GM12878 (cell line): ENCODE measurements at regions not wholly inside any gene's neighbourhood (a gene's known extent, or its start where the extent isn't known, plus 50 kb on each side); places are given as distances from the start of the nearest gene placed in this dataset.

Experiments used
- ATAC-seq: fragments of 200-7000 bp; cut with Tn5 transposase; 3 replicates; pipeline ENCODE4 v1.9.1; 2020; ENCODE audit warnings: mild to moderate bottlenecking, moderate library complexity
- BruUV-seq: library from RNA; stranded (reverse); fragments of 400-500 nt; replicated peaks from 2 replicates; lab custom pipeline; 2021; lab: Mats Ljungman, UMichigan
- CTCF ChIA-PET: fragments of 300-600 bp; sonication (Branson Sonifier 250); formaldehyde crosslinking; extraction: SDS; loops from one replicate; lab custom pipeline; 2021; ENCODE audit warnings: inconsistent platforms; lab: Yijun Ruan, JAX
- POLR2A ChIA-PET: fragments of 350-600 bp; formaldehyde crosslinking; extraction: SDS; loops from one replicate; lab custom pipeline; 2021; ENCODE audit warnings: inconsistent platforms; lab: Charles Lee
- RAD21 ChIA-PET: fragments of 300-600 bp; sonication (Branson Sonifier 250); formaldehyde crosslinking; loops from one replicate; lab custom pipeline; 2023; ENCODE audit warnings: antibody characterized with exemption; ENCODE audit not compliant: unreplicated experiment; lab: Charles Lee
- SMC1A ChIA-PET: fragments of 300-600 bp; sonication (Branson Sonifier 250); formaldehyde crosslinking; loops from one replicate; lab custom pipeline; 2023; ENCODE audit not compliant: unreplicated experiment, uncharacterized antibody; lab: Charles Lee
- DNase-seq: peaks from one replicate; pipeline ENCODE4 v3.0.0-alpha.2; 2011; ENCODE audit warnings: low read depth, low spot score
- FAIRE-seq: peaks from 3 replicates; lab custom pipeline; 2011; peaks lifted over from hg19 to GRCh38; lab: Jason Lieb, UNC
- H2AFZ ChIP-seq: 2 replicates; pipeline ENCODE4 v1.6.0; 2011; ENCODE audit warnings: low read depth, low read length, control low read depth; ENCODE audit not compliant: control insufficient read depth
- H3K27ac ChIP-seq: 2 replicates; pipeline ENCODE4 v1.5.1; 2011; ENCODE audit warnings: control low read depth; ENCODE audit not compliant: control insufficient read depth, insufficient read depth
- H3K27me3 ChIP-seq, 2 experiments: replicated peaks in 1 of 2; 2 replicates each; pipeline versions ENCODE4 v1.6.0 to v1.6.1; 2011; ENCODE audit warnings: low read length in 1 of 2; ENCODE audit not compliant: control insufficient read depth in 2 of 2, insufficient read depth in 2 of 2
- H3K36me3 ChIP-seq, 2 experiments: 2 replicates each; pipeline ENCODE4 v1.5.1; 2011; ENCODE audit warnings: low read length in 1 of 2; ENCODE audit not compliant: control insufficient read depth in 2 of 2, insufficient read depth in 2 of 2
- H3K4me1 ChIP-seq: 2 replicates; pipeline ENCODE4 v1.6.1; 2011; ENCODE audit warnings: mild to moderate bottlenecking, low read length, moderate library complexity, mixed read lengths; ENCODE audit not compliant: control insufficient read depth, insufficient read depth
- H3K4me2 ChIP-seq: 2 replicates; pipeline ENCODE4 v1.6.0; 2011; ENCODE audit warnings: control low read depth; ENCODE audit not compliant: control insufficient read depth, insufficient read depth
- H3K4me3 ChIP-seq: fragments of 200-600 bp; sonication (generic); 2 replicates; pipeline ENCODE4 v1.5.1; 2016
- H3K79me2 ChIP-seq: 2 replicates; pipeline ENCODE4 v1.6.0; 2011; ENCODE audit warnings: low read length; ENCODE audit not compliant: control insufficient read depth, insufficient read depth
- H3K9ac ChIP-seq: 2 replicates; pipeline ENCODE4 v1.8.0; 2011; ENCODE audit warnings: low read length, control low read depth, mixed read lengths; ENCODE audit not compliant: control insufficient read depth, insufficient read depth
- H3K9me3 ChIP-seq: replicated peaks from 3 replicates; pipeline ENCODE4 v1.5.1; 2011; ENCODE audit warnings: mild to moderate bottlenecking, low read length; ENCODE audit not compliant: control insufficient read depth, insufficient read depth
- H4K20me1 ChIP-seq: 2 replicates; pipeline ENCODE4 v1.6.0; 2011; ENCODE audit not compliant: control insufficient read depth, insufficient read depth
- CREM ChIP-seq: IDR thresholded peaks from 2 replicates; pipeline ENCODE4 v1.6.1; 2014; ENCODE audit warnings: antibody characterized with exemption, low read depth
- FOXK2 ChIP-seq: fragments of 450-650 bp; IDR thresholded peaks from 2 replicates; pipeline ENCODE4 v1.6.1; 2017; ENCODE audit warnings: mild to moderate bottlenecking, moderate library complexity
- IKZF1 ChIP-seq: fragments of 450-650 bp; conservative IDR thresholded peaks from 2 replicates; pipeline ENCODE4 v1.6.1; 2017; ENCODE audit warnings: antibody characterized with exemption, mild to moderate bottlenecking
- JUNB ChIP-seq: IDR thresholded peaks from 2 replicates; pipeline ENCODE4 v1.6.1; 2016; ENCODE audit warnings: antibody characterized with exemption, mild to moderate bottlenecking
- MEF2A ChIP-seq: IDR thresholded peaks from 2 replicates; pipeline ENCODE4 v1.6.1; 2011; ENCODE audit warnings: low read depth, mild to moderate bottlenecking, low read length, moderate library complexity; ENCODE audit not compliant: insufficient read depth
- NRF1 ChIP-seq: conservative IDR thresholded peaks from 2 replicates; pipeline ENCODE4 v1.6.1; 2011; ENCODE audit warnings: mild to moderate bottlenecking, low read depth, low read length, improper control_type of control experiment
- SRF ChIP-seq, 2 experiments: IDR thresholded peaks; 2 replicates each; pipeline ENCODE4 v1.6.1; 2011; ENCODE audit warnings: low read depth in 2 of 2, low read length in 2 of 2, mild to moderate bottlenecking in 1 of 2, moderate library complexity in 1 of 2
- WRNIP1 ChIP-seq: IDR thresholded peaks from 2 replicates; pipeline ENCODE4 v1.6.1; 2011; ENCODE audit warnings: low read depth, low read length, improper control_type of control experiment, borderline replicate concordance
- WGBS: methylation state at CpG from one replicate; pipeline ENCODE4 v1.1.6; 2016; ENCODE audit warnings: low lambda C conversion rate; ENCODE audit not compliant: insufficient replicate concordance, insufficient coverage; ENCODE audit errors: missing lambda C conversion rate; 5-methylcytosine and 5-hydroxymethylcytosine counted together
- in situ Hi-C: fragments of 300-500 bp; cut with MboI; formaldehyde crosslinking; loops from 9 replicates; pipeline ENCODE4 v1.14.3; 2018; ENCODE audit warnings: mixed read lengths
- intact Hi-C: fragments of 100-400 bp; cut with micrococcal nuclease; formaldehyde crosslinking; loops from one replicate; pipeline ENCODE4 v1.14.2; 2022; ENCODE audit not compliant: unreplicated experiment
- TF ChIP-seq, protein P1 (sequence below): fragments of 450-650 bp; IDR thresholded peaks from 2 replicates; pipeline ENCODE4 v1.6.1; 2017; ENCODE audit warnings: mild to moderate bottlenecking, moderate library complexity
- TF ChIP-seq, protein P2 (sequence below): IDR thresholded peaks from 2 replicates; pipeline ENCODE4 v1.6.1; 2012; ENCODE audit warnings: low read depth, low read length, improper control_type of control experiment

DNA sequence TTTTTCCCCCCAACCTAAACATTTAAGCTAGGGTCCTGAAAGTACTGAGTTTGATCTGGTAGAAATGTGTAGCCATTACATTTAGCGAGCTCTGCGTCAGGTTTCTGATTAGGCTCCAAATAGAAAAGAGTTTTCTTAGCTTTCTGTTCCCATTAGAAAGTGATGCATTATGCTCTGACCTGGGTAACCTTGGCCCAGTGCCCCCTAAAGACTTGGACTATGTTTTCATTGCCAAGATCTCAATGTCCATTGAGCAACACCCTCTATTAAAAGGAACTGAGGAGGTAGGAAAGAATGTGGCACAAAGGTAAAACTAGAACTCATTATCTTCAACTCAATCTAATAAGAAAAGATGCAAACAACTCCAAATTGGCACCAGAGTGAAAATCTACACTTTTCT lies 358.9 kb upstream of the PCSK5 start:
- no peak overlapping the region for H2AFZ ChIP-seq
- CTCF ChIA-PET: interaction anchor here (1.4 kb wide), 1 partner anchor 14 kb away, joined by 3 read pairs; no protein-coding TSS in a partner anchor
- DNase-seq (no peak), FAIRE-seq (no peak), ATAC-seq (no peak)
- BruUV-seq: no TSS peak
- SMC1A ChIA-PET: no interaction called here
- H3K9ac ChIP-seq: no peak overlapping the region
- no peaks in the 10 kb centered on the region for H3K9me3 ChIP-seq
- TF ChIP-seq SRF (IDR thresholded peaks at IDR 0.05; ENCODE audit: low read depth in 2 of 2, low read length in 2 of 2) (no peak), WRNIP1 (no peak), JUNB (no peak), MEF2A (no peak), FOXK2 (no peak), IKZF1 (no peak), NRF1 (no peak), CREM (no peak)
- TF ChIP-seq, protein P1, sequence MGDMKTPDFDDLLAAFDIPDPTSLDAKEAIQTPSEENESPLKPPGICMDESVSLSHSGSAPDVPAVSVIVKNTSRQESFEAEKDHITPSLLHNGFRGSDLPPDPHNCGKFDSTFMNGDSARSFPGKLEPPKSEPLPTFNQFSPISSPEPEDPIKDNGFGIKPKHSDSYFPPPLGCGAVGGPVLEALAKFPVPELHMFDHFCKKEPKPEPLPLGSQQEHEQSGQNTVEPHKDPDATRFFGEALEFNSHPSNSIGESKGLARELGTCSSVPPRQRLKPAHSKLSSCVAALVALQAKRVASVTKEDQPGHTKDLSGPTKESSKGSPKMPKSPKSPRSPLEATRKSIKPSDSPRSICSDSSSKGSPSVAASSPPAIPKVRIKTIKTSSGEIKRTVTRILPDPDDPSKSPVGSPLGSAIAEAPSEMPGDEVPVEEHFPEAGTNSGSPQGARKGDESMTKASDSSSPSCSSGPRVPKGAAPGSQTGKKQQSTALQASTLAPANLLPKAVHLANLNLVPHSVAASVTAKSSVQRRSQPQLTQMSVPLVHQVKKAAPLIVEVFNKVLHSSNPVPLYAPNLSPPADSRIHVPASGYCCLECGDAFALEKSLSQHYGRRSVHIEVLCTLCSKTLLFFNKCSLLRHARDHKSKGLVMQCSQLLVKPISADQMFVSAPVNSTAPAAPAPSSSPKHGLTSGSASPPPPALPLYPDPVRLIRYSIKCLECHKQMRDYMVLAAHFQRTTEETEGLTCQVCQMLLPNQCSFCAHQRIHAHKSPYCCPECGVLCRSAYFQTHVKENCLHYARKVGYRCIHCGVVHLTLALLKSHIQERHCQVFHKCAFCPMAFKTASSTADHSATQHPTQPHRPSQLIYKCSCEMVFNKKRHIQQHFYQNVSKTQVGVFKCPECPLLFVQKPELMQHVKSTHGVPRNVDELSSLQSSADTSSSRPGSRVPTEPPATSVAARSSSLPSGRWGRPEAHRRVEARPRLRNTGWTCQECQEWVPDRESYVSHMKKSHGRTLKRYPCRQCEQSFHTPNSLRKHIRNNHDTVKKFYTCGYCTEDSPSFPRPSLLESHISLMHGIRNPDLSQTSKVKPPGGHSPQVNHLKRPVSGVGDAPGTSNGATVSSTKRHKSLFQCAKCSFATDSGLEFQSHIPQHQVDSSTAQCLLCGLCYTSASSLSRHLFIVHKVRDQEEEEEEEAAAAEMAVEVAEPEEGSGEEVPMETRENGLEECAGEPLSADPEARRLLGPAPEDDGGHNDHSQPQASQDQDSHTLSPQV: no peak
- TF ChIP-seq, protein P2, sequence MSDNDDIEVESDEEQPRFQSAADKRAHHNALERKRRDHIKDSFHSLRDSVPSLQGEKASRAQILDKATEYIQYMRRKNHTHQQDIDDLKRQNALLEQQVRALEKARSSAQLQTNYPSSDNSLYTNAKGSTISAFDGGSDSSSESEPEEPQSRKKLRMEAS: no peak
- no peaks in the 10 kb centered on the region for H3K79me2 ChIP-seq
- intact Hi-C loops: no loop called here
- H3K4me3 ChIP-seq: no peak overlapping the region
- H3K4me1 ChIP-seq: no peaks in the 10 kb centered on the region
- no peaks in the 10 kb centered on the region for H3K27me3 ChIP-seq
- RAD21 ChIA-PET: no interaction called here
- POLR2A ChIA-PET: no interaction called here
- no peak overlapping the region for H3K27ac ChIP-seq
- H3K4me2 ChIP-seq: no peak overlapping the region
- no peaks in the 10 kb centered on the region for H4K20me1 ChIP-seq
- no peaks in the 10 kb centered on the region for H3K36me3 ChIP-seq
- in situ Hi-C loops: no loop called here
- WGBS: 35% methylated on average over 2 of the region's 2 CpGs
